ENCODE measurements at regions not wholly inside any gene's neighbourhood (a gene's known extent, or its start where the extent isn't known, plus 50 kb on each side); places are given as distances from the start of the nearest gene placed in this dataset.

DNA sequence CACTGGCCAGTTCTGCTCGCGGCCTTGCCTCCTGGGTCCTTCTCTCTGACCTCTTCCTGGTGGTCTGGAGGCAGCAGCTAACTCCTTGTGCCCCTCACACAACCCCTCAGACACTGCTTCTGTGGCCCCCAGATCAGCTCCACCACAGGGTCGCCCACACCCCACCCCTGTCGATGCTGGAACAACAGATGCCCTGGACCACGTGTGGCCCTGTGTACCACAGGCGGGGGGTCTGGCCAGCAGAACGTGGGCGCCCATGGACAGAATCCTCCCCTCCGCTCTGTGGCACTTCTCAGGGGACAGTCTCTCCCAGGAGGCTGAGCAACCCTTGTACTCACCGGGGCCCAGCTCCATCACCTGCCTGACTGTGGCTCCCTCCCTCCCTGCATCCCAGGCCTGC lies 245.6 kb downstream of the NDUFA10 start:
- TF ChIP-seq, protein P1, sequence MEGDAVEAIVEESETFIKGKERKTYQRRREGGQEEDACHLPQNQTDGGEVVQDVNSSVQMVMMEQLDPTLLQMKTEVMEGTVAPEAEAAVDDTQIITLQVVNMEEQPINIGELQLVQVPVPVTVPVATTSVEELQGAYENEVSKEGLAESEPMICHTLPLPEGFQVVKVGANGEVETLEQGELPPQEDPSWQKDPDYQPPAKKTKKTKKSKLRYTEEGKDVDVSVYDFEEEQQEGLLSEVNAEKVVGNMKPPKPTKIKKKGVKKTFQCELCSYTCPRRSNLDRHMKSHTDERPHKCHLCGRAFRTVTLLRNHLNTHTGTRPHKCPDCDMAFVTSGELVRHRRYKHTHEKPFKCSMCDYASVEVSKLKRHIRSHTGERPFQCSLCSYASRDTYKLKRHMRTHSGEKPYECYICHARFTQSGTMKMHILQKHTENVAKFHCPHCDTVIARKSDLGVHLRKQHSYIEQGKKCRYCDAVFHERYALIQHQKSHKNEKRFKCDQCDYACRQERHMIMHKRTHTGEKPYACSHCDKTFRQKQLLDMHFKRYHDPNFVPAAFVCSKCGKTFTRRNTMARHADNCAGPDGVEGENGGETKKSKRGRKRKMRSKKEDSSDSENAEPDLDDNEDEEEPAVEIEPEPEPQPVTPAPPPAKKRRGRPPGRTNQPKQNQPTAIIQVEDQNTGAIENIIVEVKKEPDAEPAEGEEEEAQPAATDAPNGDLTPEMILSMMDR (conservative IDR thresholded peaks at IDR 0.05 in 1 of 2, IDR thresholded peaks at IDR 0.05 in 1 of 2; ENCODE audit: low read depth in 1 of 2, low read length in 2 of 2), result no peak
- no peak for TF ChIP-seq EZH2 (IDR thresholded peaks at IDR 0.05; ENCODE audit: low read length, missing control alignments)
- H3K27me3 ChIP-seq (ENCODE audit: control insufficient read depth, insufficient read depth, low read length), result no peaks in the 10 kb centered on the region
- DNase-seq (ENCODE audit: low read depth in 2 of 2), result no peak

DNA sequence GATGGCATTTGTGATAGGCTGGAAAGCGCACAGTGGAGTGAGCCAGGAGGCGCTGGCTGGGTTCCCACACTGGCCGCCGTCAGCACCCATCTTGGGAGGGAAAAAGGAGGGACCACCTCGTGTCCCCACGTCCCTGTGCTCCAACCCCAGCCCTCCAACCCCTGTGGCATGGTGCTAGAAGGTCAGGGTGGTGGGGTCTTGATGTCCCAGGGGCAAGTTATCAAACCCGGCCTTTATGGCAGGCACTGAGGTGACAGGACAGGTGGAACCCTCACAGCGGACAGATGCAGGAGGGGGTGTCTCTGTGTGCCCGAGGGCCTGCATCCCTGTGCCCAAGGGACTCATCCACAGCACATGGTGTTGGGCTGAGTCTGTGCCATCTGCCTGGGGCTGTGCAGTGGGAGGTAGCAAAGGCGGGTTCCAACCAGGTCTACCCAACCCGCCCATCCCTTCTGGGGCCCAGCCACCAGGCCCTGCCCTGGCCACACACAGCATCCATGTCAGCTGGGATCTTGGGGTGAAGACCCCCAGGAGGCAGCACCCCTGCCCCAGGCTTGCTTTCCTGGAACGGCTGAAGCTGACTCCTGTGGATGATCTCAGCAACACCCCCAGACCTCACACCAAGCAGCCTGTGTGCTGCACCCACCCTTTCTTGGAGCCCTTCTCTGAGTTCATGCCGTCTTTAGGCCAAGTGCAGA lies 246.1 kb downstream of the NDUFA10 start:
- Histone ChIP-seq H3K9ac (ENCODE audit: insufficient read depth, low read length) (no peak overlapping the region), H3K4me3 (replicated peaks in 1 of 4; ENCODE audit: control extremely low read depth in 1 of 4, insufficient read depth in 1 of 4, low read depth in 3 of 4, low read length in 4 of 4) (no peak overlapping the region), H3K36me3 (ENCODE audit: control insufficient read depth, insufficient read depth, low read length) (no peaks in the 10 kb centered on the region), H3K27ac (ENCODE audit: insufficient read depth, low read length) (no peak overlapping the region), H3K9me3 (ENCODE audit: control insufficient read depth, insufficient read depth, low read depth, low read length) (no peaks in the 10 kb centered on the region), H3K79me2 (ENCODE audit: control insufficient read depth, insufficient read depth, low read length) (no peaks in the 10 kb centered on the region), H3K27me3 (ENCODE audit: control insufficient read depth, insufficient read depth, low read length) (no peaks in the 10 kb centered on the region), H3K4me1 (ENCODE audit: control insufficient read depth, extremely low read depth, insufficient read depth, low read length) (no peaks in the 10 kb centered on the region), H4K20me1 (ENCODE audit: control insufficient read depth, extremely low read depth, insufficient read depth, low read length) (no peaks in the 10 kb centered on the region), H3K4me2 (ENCODE audit: extremely low read depth, insufficient read depth, low read length) (no peak overlapping the region), H2AFZ (ENCODE audit: low read length) (no peak overlapping the region)
- TF ChIP-seq, protein P1 (conservative IDR thresholded peaks at IDR 0.05 in 1 of 2, IDR thresholded peaks at IDR 0.05 in 1 of 2; ENCODE audit: low read depth in 1 of 2, low read length in 2 of 2), result no peak
- TF ChIP-seq EZH2 (IDR thresholded peaks at IDR 0.05; ENCODE audit: low read length, missing control alignments), result no peak
- no peak for DNase-seq (ENCODE audit: low read depth in 2 of 2)

More for the DNA sequence above, 245.6 kb downstream of the NDUFA10 start:
- H3K4me1 ChIP-seq (ENCODE audit: control insufficient read depth, extremely low read depth, insufficient read depth, low read length), result no peaks in the 10 kb centered on the region
- H3K36me3 ChIP-seq (ENCODE audit: control insufficient read depth, insufficient read depth, low read length), result no peaks in the 10 kb centered on the region
- H3K79me2 ChIP-seq (ENCODE audit: control insufficient read depth, insufficient read depth, low read length), result no peaks in the 10 kb centered on the region
- no peak overlapping the region for H3K4me3 ChIP-seq (replicated peaks in 1 of 4; ENCODE audit: control extremely low read depth in 1 of 4, insufficient read depth in 1 of 4, low read depth in 3 of 4, low read length in 4 of 4)
- H3K27ac ChIP-seq (ENCODE audit: insufficient read depth, low read length), result no peak overlapping the region
- H2AFZ ChIP-seq (ENCODE audit: low read length), result no peak overlapping the region
- no peak overlapping the region for H3K4me2 ChIP-seq (ENCODE audit: extremely low read depth, insufficient read depth, low read length)
- no peaks in the 10 kb centered on the region for H4K20me1 ChIP-seq (ENCODE audit: control insufficient read depth, extremely low read depth, insufficient read depth, low read length)
- H3K9me3 ChIP-seq (ENCODE audit: control insufficient read depth, insufficient read depth, low read depth, low read length), result no peaks in the 10 kb centered on the region
- no peak overlapping the region for H3K9ac ChIP-seq (ENCODE audit: insufficient read depth, low read length)

DNA sequence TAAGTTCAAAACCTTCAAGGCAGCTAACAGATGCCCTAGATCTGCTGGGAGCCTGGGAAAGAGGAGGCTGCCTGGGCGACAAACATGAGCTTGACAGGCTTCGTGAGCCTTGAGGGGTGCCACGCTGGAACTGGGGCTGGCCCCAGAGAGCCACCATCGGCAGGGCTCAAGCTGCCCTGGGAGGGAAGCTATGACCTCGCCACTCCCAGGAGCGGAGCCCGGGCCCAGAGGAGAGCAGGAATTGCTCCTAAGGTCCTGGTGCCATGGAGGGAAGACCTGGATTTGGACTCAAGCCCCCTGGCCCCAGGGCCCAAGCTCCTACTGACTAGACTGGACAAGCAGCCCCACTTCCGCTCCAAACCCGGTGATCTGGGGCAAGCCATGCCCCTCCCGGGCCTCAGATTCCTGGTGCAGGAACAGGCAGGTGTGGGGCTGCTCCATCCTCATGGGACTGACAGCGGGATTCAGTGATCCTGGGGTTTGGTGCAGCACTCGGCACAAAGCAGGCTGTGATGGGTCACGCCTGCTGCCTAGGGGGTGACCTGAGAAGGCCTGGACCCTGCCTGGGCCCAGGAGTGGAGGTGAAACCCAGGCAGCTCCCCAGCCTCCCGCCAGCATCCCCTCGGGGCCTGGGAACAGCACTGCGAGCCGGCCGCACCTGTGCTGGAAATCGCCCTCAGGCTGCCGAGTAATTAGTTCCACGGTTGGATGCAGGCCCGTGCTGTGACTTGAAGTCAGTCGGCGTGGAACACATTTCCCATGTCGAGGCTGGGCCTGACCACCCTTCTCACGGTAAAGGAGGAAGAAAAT lies 246.9 kb downstream of the NDUFA10 start:
- no peak for DNase-seq (ENCODE audit: low read depth in 2 of 2)
- H3K9me3 ChIP-seq (ENCODE audit: control insufficient read depth, insufficient read depth, low read depth, low read length), result no peaks in the 10 kb centered on the region

More for the DNA sequence above, 246.9 kb downstream of the NDUFA10 start:
- no peaks in the 10 kb centered on the region for H3K27me3 ChIP-seq (ENCODE audit: control insufficient read depth, insufficient read depth, low read length)
- no peak overlapping the region for H2AFZ ChIP-seq (ENCODE audit: low read length)
- no peaks in the 10 kb centered on the region for H3K36me3 ChIP-seq (ENCODE audit: control insufficient read depth, insufficient read depth, low read length)
- no peak overlapping the region for H3K9ac ChIP-seq (ENCODE audit: insufficient read depth, low read length)
- H3K4me1 ChIP-seq (ENCODE audit: control insufficient read depth, extremely low read depth, insufficient read depth, low read length), result no peaks in the 10 kb centered on the region
- H4K20me1 ChIP-seq (ENCODE audit: control insufficient read depth, extremely low read depth, insufficient read depth, low read length), result no peaks in the 10 kb centered on the region
- H3K4me2 ChIP-seq (ENCODE audit: extremely low read depth, insufficient read depth, low read length), result no peak overlapping the region
- no peak overlapping the region for H3K27ac ChIP-seq (ENCODE audit: insufficient read depth, low read length)
- H3K4me3 ChIP-seq (replicated peaks in 1 of 4; ENCODE audit: control extremely low read depth in 1 of 4, insufficient read depth in 1 of 4, low read depth in 3 of 4, low read length in 4 of 4), result no peak overlapping the region
- TF ChIP-seq, protein P1 (conservative IDR thresholded peaks at IDR 0.05 in 1 of 2, IDR thresholded peaks at IDR 0.05 in 1 of 2; ENCODE audit: low read depth in 1 of 2, low read length in 2 of 2), result no peak
- TF ChIP-seq EZH2 (IDR thresholded peaks at IDR 0.05; ENCODE audit: low read length, missing control alignments), result no peak
- H3K79me2 ChIP-seq (ENCODE audit: control insufficient read depth, insufficient read depth, low read length), result no peaks in the 10 kb centered on the region
